ENCODE measurements at regions not wholly inside any gene's neighbourhood (a gene's known extent, or its start where the extent isn't known, plus 50 kb on each side); places are given as distances from the start of the nearest gene placed in this dataset.
"Not testable (repeated sequence)": the region's sequence is repeated elsewhere in the genome, so short reads cannot be mapped to it uniquely, and the experiment has no call there.

GRCh38 chr1:72379072-72379471 is 96.7 kb upstream of the NEGR1 start:
- TF ChIP-seq CTCF (IDR thresholded peaks at IDR 0.05; ENCODE audit: insufficient read depth, low read depth, low read length): no peak
- H3K4me3 ChIP-seq (ENCODE audit: low read depth, low read length): no peak overlapping the region
- DNase-seq (ENCODE audit: low read depth): no peak

- DNase-seq (ENCODE audit: low read depth): no peak
- no peak overlapping the region for H3K4me3 ChIP-seq (ENCODE audit: low read depth, low read length)
- TF ChIP-seq CTCF (IDR thresholded peaks at IDR 0.05; ENCODE audit: insufficient read depth, low read depth, low read length): no peak
Observed at GRCh38 chr1:72375226-72375625, 92.9 kb upstream of the NEGR1 start.

GRCh38 chr1:72371259-72372035 is 89.1 kb upstream of the NEGR1 start:
- no peak for TF ChIP-seq CTCF (IDR thresholded peaks at IDR 0.05; ENCODE audit: insufficient read depth, low read depth, low read length)
- no peak overlapping the region for H3K4me3 ChIP-seq (ENCODE audit: low read depth, low read length)
- DNase-seq (ENCODE audit: low read depth): no peak

GRCh38 chr1:72370836-72371235 is 88.5 kb upstream of the NEGR1 start:
- not testable (repeated sequence) for DNase-seq (ENCODE audit: low read depth); H3K4me3 ChIP-seq (ENCODE audit: low read depth, low read length)

GRCh38 chr1:72369069-72369757 is 86.9 kb upstream of the NEGR1 start:
- TF ChIP-seq CTCF (IDR thresholded peaks at IDR 0.05; ENCODE audit: insufficient read depth, low read depth, low read length): no peak
- no peak for DNase-seq (ENCODE audit: low read depth)
- H3K4me3 ChIP-seq (ENCODE audit: low read depth, low read length): no peak overlapping the region

GRCh38 chr1:72366466-72366865 is 84.1 kb upstream of the NEGR1 start:
- no peak overlapping the region for H3K4me3 ChIP-seq (ENCODE audit: low read depth, low read length)
- TF ChIP-seq CTCF (IDR thresholded peaks at IDR 0.05; ENCODE audit: insufficient read depth, low read depth, low read length): no peak
- peak; percentile 54 for DNase-seq (ENCODE audit: low read depth)

- no peak for DNase-seq (ENCODE audit: low read depth)
- no peak for TF ChIP-seq CTCF (IDR thresholded peaks at IDR 0.05; ENCODE audit: insufficient read depth, low read depth, low read length)
- H3K4me3 ChIP-seq (ENCODE audit: low read depth, low read length): no peak overlapping the region
Observed at GRCh38 chr1:72365693-72366092, 83.4 kb upstream of the NEGR1 start.
